Fibroblast of skin of left biceps (primary cell): ENCODE measurements at regions not wholly inside any gene's neighbourhood (a gene's known extent, or its start where the extent isn't known, plus 50 kb on each side); places are given as distances from the start of the nearest gene placed in this dataset.

Source experiments
- DNase-seq, 2 experiments: peaks; one replicate each; pipeline ENCODE4 v3.0.0-alpha.2; 2013; ENCODE audit warnings: low read depth in 2 of 2

DNA sequence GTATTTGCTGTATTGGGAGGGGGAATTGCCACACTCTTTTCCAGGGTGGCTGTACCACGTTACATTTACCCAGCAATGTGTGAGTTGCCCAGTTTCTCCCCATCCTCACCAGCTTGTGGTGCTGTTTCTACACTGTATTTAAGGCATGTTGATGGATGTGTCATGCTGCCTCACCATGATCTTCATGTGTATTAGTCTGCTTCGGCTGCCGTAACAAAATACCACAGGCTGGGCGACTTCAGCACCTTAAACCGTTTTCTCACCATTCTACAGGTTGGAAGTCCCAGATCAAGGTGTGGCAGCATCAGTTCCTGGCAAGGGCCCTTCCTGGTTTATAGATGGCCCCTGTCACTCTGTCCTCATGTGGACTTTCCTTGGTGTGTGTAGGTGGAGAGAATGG, 169.7 kb downstream of the IGLL1 start:
- no peak for DNase-seq

GRCh38 chr22:23409976-23410375, 170.1 kb downstream of the IGLL1 start:
- no peak for DNase-seq

GRCh38 chr22:23408321-23408720, 171.8 kb downstream of the IGLL1 start:
- DNase-seq = no peak

DNA sequence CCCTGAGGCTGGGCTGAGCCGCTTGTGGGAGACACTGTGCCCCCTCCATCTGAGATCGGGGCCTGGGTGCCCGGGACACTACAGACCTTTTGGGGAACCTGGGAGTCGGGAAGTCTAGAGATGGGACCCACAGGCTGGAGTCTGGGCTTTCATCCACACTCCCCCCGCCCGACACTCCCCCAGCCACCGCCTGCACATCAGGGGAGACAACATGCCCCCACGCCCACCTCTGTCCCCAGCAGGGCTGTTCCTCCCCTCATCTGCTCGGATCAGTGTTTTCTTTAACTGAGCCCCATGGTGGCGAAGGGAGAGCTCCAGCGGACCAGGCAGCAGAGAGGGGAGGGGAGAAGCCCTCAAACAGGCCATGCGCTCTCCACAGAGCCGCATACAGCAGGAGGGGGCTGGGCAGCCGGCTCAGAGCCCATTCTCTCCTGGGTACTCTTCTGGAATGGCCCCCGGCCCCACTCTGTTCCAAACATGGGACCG, 174.7 kb downstream of the IGLL1 start:
- DNase-seq = no peak

- DNase-seq = no peak
Observed at GRCh38 chr22:23404689-23405365, 175.3 kb downstream of the IGLL1 start.

DNA sequence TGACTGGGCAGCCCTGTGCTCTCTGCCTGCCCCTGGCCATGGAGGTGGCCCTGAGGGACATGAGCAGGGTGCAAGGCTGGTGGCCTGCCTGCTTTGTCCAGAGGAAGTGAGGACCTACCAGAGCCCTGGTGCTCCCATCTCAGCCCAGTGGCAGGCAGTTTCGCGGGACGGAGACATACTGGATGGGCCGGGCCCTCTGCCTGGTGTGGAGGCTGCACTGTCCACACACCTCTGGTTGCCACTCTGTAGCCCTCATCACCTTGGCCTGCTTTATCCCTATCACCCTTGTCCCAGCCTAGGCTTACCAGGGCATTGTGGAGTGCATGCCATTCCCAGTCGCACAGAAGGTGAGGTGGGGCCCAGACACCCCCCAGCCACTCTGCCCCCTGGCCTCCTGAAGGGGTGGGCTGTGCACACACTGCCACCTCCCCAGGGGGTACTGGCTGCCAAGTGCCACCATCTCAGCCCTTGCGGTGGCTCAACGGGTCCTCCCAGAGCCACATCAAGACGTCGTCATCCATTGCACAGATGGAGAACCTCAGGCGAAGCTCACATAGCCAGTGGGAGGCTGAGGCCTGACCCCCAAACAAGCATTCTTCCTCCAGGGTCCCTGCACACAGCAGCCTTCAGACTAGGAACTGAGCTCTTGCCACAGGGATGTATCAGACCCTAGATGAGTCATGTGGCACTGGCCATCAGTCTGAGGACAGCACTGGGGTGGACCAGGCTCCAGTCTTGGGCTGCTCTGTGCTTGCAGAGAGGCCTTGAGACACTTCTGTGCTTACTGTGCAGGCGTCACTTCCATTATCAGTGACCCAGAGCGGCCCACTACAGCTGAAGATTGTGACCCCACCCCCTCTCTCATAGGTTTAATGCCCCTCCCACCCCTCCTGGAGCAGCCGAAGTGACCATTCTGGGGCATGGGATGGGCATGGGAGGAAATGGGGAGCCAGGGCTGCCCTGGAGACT, 176.1 kb downstream of the IGLL1 start:
- DNase-seq = no peak

GRCh38 chr22:23403152-23403719, 176.9 kb downstream of the IGLL1 start:
- no peak for DNase-seq

GRCh38 chr22:23402275-23403151, 177.6 kb downstream of the IGLL1 start:
- DNase-seq = no peak

DNA sequence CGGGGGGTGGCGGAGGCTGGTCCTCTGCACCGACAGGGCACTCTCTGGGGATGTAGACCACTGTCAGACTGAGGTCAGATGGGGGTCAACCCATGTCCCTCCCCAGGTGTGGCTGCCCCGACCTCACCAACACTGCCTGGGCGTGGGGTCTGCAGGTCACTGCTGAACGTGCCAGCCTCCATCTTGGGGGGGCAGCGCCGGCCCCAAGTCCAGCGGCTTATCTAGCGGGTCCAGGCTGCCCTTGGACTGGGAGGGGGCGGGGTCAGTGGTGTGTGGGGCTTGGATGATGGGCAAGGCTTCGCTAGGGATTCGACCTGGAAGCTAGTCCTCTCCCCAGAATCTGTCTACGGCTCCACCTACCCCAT, 178.2 kb downstream of the IGLL1 start:
- no peak for DNase-seq

DNA sequence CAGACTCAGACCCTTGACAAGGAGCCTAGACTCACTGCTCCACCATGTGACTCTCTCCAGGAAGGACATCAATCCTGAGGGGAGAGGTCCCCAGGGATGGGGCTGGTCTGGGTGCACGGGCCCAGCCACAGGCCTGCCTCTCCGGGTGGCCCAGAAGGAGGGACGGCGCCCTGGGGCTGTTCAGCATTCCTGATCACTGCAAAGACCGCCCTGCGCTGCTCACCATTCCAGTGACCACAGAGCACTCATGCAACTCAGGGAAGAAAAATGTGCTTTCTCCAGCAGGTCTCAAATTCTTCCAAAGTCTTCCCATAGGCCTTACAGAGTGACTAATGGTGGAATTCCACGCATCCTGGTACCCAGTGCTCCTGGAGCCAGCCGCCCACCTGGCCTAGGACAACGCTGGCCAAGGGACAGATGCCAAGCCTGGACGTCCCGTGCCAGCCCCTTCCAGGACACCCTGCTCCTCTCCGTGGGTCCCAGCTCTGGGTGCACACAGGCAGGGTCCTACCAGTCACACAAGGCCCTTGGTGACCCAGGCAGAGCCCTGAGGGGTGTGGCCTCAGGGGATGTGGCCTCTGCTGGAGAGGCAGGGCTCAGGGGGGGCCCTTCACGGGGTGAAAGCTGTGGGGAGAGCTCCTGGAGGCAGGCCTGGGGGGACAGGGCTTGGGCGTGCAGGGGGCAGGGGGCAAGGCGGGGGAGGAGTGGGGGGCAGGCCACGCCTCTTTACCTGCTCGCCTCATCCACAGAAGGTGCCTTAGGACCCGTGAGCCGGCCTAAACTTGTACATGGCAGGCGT, 178.8 kb downstream of the IGLL1 start:
- peak; percentile 49 to 56 for DNase-seq

- DNase-seq = no peak
Observed at GRCh38 chr22:23400286-23400981, 179.7 kb downstream of the IGLL1 start.

DNA sequence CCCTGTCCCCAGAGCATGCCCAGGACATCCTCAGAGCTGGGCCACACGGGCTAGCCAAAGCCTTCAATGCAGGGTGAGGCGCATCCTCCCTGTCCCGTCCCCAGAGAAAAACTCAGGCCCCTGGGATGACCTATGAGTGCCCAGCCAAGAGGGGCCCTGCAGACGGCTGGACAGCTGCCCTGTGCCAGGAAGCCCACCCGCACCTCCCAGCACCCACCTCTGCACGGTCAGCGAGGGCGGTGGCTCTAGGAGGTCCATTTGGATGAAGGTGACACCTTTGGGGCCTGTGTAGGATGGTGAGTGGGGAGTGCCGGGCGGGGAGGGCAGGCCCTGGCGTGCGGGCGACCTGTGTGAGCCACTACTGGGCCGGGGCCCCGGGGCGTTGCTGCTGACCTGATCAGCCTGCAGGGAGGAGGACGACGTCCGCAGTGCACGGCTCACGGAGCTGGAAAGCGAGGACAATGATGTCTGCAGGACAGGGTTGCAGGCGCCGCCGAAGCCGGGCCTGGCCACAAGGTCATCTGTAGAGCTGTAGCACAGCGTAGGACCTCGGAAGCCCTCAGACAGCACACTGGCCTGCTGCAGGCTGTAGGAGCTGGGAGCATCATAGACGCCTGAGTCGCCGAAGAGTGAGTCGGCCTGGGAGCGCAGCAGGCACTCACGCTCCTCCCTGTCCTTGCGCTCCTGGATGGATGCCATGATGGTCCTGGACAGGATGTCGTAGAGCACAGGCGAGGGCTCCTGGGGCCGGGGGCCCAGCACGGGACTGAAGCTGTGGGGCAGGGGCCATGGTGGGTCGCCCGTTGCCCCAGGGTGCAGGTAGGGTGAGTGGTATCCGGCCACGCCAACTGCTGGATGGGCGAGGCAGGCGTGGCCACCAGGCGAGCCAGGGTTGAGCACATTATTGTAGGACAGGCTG, 180.5 kb downstream of the IGLL1 start:
- DNase-seq = no peak

DNA sequence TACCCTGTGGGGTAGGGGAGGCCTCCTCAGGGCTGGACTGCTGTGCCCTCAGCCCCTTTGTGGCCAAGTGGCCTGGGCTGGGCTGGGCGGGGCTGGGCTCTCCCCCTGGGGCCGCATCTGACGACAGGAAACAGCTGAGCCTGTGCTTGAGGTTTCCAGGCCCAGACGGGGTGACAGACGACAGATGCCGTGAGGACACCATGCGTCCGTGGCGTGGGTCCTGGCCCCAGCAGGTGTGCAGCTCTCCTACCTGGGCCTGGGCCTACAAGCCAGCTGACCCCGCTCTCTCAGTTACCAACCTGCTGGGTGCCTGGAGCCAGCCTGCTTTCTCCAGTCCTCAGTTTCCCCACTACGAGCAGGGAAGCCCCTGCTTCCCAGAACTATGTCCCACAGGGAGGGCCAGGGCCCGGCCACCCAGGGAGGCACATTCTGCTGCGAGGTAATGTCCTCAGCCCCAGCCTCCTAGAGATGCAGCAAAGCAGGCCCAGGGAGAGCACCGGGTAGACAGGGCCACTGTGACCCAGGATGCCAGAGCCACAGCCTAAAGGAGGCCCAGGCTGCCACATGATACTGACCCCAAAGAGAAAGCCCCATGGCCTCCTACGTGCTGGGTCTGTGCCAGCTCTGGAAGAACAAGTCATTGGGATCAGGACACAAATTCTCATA, 181.3 kb downstream of the IGLL1 start:
- no peak for DNase-seq

DNA sequence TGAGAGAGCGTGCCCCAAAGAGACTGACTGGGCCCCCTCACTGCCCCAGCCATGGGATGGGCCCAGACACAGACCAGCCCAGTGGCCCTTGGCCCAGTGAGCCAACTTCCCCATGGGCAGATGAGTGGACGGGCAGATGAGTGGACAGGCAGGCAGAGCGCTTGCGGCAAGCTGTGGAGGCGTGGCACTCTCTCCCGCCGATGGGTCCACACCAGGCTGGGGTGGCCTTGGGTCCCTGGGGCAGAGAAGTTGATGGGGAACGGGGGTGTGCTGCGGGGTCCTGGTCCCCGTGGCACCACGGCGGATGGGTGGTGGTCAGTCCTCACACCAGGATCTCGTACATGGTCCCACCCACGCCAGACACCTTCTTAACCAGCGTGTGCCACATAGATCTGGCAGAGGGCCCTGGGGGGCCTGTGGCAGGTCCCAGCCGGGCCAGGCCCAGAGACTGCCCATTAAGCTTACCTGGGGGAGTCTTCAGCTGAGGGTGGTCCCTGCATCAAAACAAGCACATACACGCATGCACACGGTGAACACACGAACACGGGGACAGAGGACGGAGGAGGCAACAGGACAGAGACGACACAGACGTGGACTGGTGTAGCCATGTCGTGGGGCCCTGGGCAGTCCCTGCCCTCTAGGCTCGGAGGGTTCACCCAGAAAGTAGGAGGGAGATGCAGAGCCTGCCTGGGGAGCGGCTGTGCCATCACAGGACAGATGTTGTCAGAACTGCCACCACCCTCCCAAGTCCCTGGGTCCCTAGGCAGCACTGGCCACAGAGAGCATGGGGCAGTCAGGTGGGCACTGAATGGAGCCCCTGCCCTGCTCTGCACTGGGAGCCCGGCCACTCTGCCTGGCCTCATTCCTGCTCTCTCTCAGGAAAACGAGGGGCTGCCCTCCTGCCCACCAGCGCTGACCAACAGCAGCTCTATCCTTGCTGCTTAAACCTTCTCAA, 182.2 kb downstream of the IGLL1 start:
- DNase-seq = no peak

GRCh38 chr22:23397008-23397612, 183.0 kb downstream of the IGLL1 start:
- DNase-seq = no peak

DNA sequence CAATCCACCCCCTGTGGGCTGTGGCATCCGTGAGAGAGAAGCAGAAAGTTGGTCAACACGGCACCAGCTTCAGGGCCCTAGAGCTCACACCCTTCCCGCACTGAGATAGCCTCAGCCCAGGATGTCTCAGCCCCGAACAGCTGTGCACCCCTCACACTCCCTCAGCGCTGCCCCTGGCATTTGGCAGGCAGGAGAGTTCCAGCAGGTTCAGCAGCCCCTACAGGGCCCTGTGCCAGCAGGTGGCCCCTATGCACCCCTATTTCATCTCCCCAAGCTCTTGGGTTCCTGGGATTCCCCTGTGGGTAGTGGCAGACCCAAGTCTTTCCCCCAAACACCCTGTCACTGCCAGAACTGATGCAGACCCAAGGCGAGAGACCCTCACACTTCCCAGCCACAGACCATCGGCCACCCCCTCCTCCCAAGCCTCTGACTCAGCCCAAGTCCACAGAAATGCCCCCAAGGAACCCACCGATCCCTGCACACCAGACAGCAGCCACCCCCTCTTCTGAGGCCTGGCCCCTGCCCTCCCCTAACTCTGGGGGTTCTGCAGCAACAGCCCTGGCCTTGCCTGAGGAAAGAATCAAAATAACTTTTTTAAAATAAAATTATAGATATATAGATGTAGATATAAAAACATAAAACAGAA, 183.6 kb downstream of the IGLL1 start:
- no peak for DNase-seq
